ENCODE measurements at regions not wholly inside any gene's neighbourhood (a gene's known extent, or its start where the extent isn't known, plus 50 kb on each side); places are given as distances from the start of the nearest gene placed in this dataset.

DNA sequence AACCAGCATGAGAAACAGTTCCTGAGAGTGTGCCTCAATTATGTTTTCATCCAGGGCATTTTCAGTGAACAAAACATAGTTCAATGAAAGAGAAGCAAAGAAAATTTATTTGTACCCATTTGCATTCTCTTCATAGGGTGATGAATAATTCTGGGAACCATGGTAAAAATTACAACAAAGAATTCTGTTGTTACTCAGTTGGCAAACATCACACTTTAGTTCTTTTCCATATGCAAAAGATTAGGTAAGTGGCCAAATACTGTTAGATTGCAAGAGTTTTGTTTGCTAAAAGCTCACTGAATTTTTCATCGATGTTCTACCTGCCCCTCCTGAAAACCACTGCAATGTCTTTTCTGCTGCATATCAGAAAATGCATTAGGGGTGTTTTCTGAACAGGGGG lies 132.4 kb upstream of the RGS6 start (continued):
- TF ChIP-seq SMAD3 (CRISPR knock-in tag; IDR thresholded peaks at IDR 0.05; ENCODE audit: borderline replicate concordance) = no peak

DNA sequence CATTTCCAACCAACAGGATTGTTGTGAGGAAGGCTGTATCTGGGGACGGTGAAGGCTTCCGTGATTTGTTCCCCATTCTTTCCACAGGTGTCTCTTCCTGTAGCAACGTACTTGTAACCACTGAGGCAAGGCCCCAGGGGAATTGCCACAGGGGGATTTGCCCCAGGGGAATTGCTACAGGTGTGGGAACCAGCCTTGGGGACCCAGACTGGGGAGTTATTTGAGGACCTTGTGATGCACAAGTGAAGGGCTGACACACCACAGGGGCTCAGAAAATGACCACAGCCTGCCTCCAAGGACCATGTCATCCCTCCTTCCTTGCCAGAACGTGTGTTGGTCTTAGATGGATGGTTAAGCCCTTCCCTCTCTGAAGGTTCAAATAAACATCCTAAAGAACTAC lies 131.4 kb upstream of the RGS6 start:
- H3K36me3 Mint-ChIP-seq = no peaks in the 10 kb centered on the region

More for the DNA sequence above, 131.4 kb upstream of the RGS6 start:
- H3K27ac Mint-ChIP-seq = no peak overlapping the region
- peaks cover 3% of the 10 kb centered on the region; the same call in 1 of the 2 replicates for H3K9me3 Mint-ChIP-seq
- POLR2A ChIA-PET = no interaction called here
- no peak overlapping the region for H3K4me3 Mint-ChIP-seq
- H3K4me1 Mint-ChIP-seq = peaks cover 18% of the 10 kb centered on the region
- no peak for DNase-seq (ENCODE audit: low spot score)
- H3K27me3 Mint-ChIP-seq (ENCODE audit: low read depth) = no peaks in the 10 kb centered on the region; the same call in 1 of the 2 replicates
- CTCF ChIA-PET = no interaction called here
- TF ChIP-seq HMGA2 (CRISPR knock-in tag; IDR thresholded peaks at IDR 0.05) = no peak
- TF ChIP-seq, protein P1, sequence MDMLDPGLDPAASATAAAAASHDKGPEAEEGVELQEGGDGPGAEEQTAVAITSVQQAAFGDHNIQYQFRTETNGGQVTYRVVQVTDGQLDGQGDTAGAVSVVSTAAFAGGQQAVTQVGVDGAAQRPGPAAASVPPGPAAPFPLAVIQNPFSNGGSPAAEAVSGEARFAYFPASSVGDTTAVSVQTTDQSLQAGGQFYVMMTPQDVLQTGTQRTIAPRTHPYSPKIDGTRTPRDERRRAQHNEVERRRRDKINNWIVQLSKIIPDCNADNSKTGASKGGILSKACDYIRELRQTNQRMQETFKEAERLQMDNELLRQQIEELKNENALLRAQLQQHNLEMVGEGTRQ (CRISPR knock-in tag; IDR thresholded peaks at IDR 0.05) = no peak
- no peak for TF ChIP-seq GRHL2 (CRISPR knock-in tag; IDR thresholded peaks at IDR 0.05; ENCODE audit: insufficient replicate concordance, severe bottlenecking)
- TF ChIP-seq, protein P2, sequence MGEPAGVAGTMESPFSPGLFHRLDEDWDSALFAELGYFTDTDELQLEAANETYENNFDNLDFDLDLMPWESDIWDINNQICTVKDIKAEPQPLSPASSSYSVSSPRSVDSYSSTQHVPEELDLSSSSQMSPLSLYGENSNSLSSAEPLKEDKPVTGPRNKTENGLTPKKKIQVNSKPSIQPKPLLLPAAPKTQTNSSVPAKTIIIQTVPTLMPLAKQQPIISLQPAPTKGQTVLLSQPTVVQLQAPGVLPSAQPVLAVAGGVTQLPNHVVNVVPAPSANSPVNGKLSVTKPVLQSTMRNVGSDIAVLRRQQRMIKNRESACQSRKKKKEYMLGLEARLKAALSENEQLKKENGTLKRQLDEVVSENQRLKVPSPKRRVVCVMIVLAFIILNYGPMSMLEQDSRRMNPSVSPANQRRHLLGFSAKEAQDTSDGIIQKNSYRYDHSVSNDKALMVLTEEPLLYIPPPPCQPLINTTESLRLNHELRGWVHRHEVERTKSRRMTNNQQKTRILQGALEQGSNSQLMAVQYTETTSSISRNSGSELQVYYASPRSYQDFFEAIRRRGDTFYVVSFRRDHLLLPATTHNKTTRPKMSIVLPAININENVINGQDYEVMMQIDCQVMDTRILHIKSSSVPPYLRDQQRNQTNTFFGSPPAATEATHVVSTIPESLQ (CRISPR knock-in tag; IDR thresholded peaks at IDR 0.05) = no peak
- TF ChIP-seq NFATC4 (CRISPR knock-in tag; IDR thresholded peaks at IDR 0.05) = no peak
- no peak for TF ChIP-seq KAT7 (CRISPR knock-in tag; IDR thresholded peaks at IDR 0.05; ENCODE audit: borderline replicate concordance)
- TF ChIP-seq, protein P3, sequence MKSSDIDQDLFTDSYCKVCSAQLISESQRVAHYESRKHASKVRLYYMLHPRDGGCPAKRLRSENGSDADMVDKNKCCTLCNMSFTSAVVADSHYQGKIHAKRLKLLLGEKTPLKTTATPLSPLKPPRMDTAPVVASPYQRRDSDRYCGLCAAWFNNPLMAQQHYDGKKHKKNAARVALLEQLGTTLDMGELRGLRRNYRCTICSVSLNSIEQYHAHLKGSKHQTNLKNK (CRISPR knock-in tag; IDR thresholded peaks at IDR 0.05) = no peak
- TF ChIP-seq, protein P4, sequence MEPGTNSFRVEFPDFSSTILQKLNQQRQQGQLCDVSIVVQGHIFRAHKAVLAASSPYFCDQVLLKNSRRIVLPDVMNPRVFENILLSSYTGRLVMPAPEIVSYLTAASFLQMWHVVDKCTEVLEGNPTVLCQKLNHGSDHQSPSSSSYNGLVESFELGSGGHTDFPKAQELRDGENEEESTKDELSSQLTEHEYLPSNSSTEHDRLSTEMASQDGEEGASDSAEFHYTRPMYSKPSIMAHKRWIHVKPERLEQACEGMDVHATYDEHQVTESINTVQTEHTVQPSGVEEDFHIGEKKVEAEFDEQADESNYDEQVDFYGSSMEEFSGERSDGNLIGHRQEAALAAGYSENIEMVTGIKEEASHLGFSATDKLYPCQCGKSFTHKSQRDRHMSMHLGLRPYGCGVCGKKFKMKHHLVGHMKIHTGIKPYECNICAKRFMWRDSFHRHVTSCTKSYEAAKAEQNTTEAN (CRISPR knock-in tag; IDR thresholded peaks at IDR 0.05) = no peak
- TF ChIP-seq, protein P5, sequence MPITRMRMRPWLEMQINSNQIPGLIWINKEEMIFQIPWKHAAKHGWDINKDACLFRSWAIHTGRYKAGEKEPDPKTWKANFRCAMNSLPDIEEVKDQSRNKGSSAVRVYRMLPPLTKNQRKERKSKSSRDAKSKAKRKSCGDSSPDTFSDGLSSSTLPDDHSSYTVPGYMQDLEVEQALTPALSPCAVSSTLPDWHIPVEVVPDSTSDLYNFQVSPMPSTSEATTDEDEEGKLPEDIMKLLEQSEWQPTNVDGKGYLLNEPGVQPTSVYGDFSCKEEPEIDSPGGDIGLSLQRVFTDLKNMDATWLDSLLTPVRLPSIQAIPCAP (CRISPR knock-in tag; IDR thresholded peaks at IDR 0.05) = no peak
- TF ChIP-seq, protein P6, sequence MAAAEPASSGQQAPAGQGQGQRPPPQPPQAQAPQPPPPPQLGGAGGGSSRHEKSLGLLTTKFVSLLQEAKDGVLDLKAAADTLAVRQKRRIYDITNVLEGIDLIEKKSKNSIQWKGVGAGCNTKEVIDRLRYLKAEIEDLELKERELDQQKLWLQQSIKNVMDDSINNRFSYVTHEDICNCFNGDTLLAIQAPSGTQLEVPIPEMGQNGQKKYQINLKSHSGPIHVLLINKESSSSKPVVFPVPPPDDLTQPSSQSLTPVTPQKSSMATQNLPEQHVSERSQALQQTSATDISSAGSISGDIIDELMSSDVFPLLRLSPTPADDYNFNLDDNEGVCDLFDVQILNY (CRISPR knock-in tag; IDR thresholded peaks at IDR 0.05) = no peak
- no peak for TF ChIP-seq ZNF396 (CRISPR knock-in tag; IDR thresholded peaks at IDR 0.05; ENCODE audit: borderline replicate concordance)
- TF ChIP-seq, protein P7, sequence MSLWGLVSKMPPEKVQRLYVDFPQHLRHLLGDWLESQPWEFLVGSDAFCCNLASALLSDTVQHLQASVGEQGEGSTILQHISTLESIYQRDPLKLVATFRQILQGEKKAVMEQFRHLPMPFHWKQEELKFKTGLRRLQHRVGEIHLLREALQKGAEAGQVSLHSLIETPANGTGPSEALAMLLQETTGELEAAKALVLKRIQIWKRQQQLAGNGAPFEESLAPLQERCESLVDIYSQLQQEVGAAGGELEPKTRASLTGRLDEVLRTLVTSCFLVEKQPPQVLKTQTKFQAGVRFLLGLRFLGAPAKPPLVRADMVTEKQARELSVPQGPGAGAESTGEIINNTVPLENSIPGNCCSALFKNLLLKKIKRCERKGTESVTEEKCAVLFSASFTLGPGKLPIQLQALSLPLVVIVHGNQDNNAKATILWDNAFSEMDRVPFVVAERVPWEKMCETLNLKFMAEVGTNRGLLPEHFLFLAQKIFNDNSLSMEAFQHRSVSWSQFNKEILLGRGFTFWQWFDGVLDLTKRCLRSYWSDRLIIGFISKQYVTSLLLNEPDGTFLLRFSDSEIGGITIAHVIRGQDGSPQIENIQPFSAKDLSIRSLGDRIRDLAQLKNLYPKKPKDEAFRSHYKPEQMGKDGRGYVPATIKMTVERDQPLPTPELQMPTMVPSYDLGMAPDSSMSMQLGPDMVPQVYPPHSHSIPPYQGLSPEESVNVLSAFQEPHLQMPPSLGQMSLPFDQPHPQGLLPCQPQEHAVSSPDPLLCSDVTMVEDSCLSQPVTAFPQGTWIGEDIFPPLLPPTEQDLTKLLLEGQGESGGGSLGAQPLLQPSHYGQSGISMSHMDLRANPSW (CRISPR knock-in tag; conservative IDR thresholded peaks at IDR 0.05; ENCODE audit: low read depth) = no peak
- TF ChIP-seq JUN (CRISPR knock-in tag; IDR thresholded peaks at IDR 0.05) = no peak
- no peak for ATAC-seq

Data from WTC11 (cell line).